Upper lobe of left lung (tissue), 6 donors: ENCODE measurements at regions not wholly inside any gene's neighbourhood (a gene's known extent, or its start where the extent isn't known, plus 50 kb on each side); places are given as distances from the start of the nearest gene placed in this dataset.

Source experiments
- ATAC-seq, 2 donors: fragments of 200-7000 bp; cut with Tn5 transposase; one replicate each; pipeline ENCODE4 v1.9.1; 2022; ENCODE audit warnings: mild to moderate bottlenecking in 2 of 2, moderate library complexity in 2 of 2; ENCODE audit not compliant: low FRiP score in 2 of 2
- DNase-seq, 2 donors: peaks; one replicate each; pipeline ENCODE4 v3.0.0-alpha.2; 2019 to 2020
- H3K27ac ChIP-seq, 4 donors: fragments of 200-600 bp; sonication (generic); one replicate each; pipeline ENCODE4 v1.5.1; 2016 to 2019
- H3K27me3 ChIP-seq, 4 donors: fragments of 200-600 bp; sonication (generic); one replicate each; pipeline ENCODE4 v1.5.1; 2017 to 2019
- H3K36me3 ChIP-seq, 4 donors: fragments of 200-600 bp; sonication (generic); one replicate each; pipeline ENCODE4 v1.5.1; 2016 to 2019
- H3K4me1 ChIP-seq, 4 donors: fragments of 200-600 bp; sonication (generic); one replicate each; pipeline ENCODE4 v1.5.1; 2018 to 2019
- H3K4me3 ChIP-seq, 4 donors: fragments of 200-600 bp; sonication (generic); one replicate each; pipeline ENCODE4 v1.5.1; 2017 to 2019; ENCODE audit warnings: mild to moderate bottlenecking in 2 of 4, moderate library complexity in 1 of 4
- H3K9me3 ChIP-seq, 4 donors: fragments of 200-600 bp; sonication (generic); one replicate each; pipeline ENCODE4 v1.5.1; 2018 to 2019
- EP300 ChIP-seq, 4 donors: sonication (generic); formaldehyde crosslinking; IDR thresholded peaks; one replicate each; pipeline ENCODE4 v1.5.1; 2017; ENCODE audit warnings: antibody characterized with exemption in 4 of 4, control low read depth in 2 of 4
- POLR2A ChIP-seq, 4 donors: fragments of 450-650 bp; IDR thresholded peaks; one replicate each; pipeline ENCODE4 v1.5.1; 2016 to 2017; ENCODE audit warnings: antibody characterized with exemption in 4 of 4, mild to moderate bottlenecking in 2 of 4
- POLR2AphosphoS5 ChIP-seq, 2 donors: sonication (generic); formaldehyde crosslinking; IDR thresholded peaks; one replicate each; pipeline ENCODE4 v1.5.1; 2017; ENCODE audit warnings: antibody characterized with exemption in 2 of 2
- WGBS, 2 donors: methylation state at CpG; one replicate each; pipeline ENCODE4 v1.1.5; 2017 to 2018; 5-methylcytosine and 5-hydroxymethylcytosine counted together
- TF ChIP-seq, protein P1 (sequence below), 6 experiments: fragments of 450-650 bp in 4 of 6; fragments of 200-600 bp in 2 of 6; sonication (generic) in 2 of 6; IDR thresholded peaks; one replicate each; pipeline ENCODE4 v1.5.1; 2016 to 2019; ENCODE audit warnings: antibody characterized with exemption in 6 of 6
- donor health status: DM: no; HTN: no; CAD: no; lungs with moderate emphysema.
- donor health status: DM: no; HTN: yes; CAD: no; lungs with severe emphysema.

DNA sequence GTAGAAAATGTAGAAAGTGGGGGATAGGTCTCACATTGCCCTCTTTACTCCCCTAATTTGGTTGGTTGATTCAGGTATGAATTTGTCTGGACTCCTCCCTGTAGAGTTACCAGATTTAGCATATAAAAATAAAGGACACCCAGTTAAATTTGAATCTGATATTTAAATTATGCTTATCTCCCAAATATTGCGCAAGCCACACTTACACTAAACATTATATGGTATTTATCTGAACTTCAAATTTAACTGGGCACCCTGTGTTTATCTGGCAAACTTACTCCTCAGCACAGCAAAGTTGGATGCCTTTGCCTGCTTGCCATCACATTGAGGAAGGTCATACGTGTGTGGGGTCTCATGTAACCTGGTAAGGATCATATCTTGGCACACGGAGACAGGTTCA lies 882.4 kb upstream of the FAM98A start:
- no peaks in the 10 kb centered on the region for H3K9me3 ChIP-seq
- ATAC-seq (no peak), DNase-seq (no peak)
- no peaks in the 10 kb centered on the region for H3K27me3 ChIP-seq
- H3K4me1 ChIP-seq, result no peaks in the 10 kb centered on the region
- no peak for TF ChIP-seq POLR2AphosphoS5 (IDR thresholded peaks at IDR 0.05)
- no peak for TF ChIP-seq EP300 (IDR thresholded peaks at IDR 0.05)
- TF ChIP-seq POLR2A (IDR thresholded peaks at IDR 0.05), result no peak
- TF ChIP-seq, protein P1, sequence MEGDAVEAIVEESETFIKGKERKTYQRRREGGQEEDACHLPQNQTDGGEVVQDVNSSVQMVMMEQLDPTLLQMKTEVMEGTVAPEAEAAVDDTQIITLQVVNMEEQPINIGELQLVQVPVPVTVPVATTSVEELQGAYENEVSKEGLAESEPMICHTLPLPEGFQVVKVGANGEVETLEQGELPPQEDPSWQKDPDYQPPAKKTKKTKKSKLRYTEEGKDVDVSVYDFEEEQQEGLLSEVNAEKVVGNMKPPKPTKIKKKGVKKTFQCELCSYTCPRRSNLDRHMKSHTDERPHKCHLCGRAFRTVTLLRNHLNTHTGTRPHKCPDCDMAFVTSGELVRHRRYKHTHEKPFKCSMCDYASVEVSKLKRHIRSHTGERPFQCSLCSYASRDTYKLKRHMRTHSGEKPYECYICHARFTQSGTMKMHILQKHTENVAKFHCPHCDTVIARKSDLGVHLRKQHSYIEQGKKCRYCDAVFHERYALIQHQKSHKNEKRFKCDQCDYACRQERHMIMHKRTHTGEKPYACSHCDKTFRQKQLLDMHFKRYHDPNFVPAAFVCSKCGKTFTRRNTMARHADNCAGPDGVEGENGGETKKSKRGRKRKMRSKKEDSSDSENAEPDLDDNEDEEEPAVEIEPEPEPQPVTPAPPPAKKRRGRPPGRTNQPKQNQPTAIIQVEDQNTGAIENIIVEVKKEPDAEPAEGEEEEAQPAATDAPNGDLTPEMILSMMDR (IDR thresholded peaks at IDR 0.05), result no peak
- 86 to 100% methylated on average over 3 of the region's 3 CpGs for WGBS, 2 donors
- no peak overlapping the region for H3K4me3 ChIP-seq
- H3K27ac ChIP-seq, result no peak overlapping the region
- no peaks in the 10 kb centered on the region for H3K36me3 ChIP-seq

DNA sequence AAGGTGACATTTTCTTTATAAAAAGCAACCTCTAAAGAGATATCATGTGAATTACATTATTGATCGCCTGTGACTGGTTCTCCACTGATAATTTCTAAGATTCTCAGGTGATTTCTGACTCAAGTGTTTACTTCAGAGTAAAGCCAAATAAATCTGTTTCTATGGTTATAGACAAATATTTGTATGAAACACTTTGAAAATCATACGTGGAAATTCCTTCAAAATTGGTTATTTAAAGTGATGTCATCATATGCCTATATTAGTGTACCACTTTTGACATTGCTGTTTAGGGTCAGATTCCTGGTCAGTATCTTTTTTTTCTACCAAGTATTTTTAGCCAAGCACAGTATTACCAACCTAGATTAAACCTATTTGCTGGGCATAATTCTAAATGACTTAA lies 881.3 kb upstream of the FAM98A start:
- H3K27me3 ChIP-seq, result no peaks in the 10 kb centered on the region
- DNase-seq (no peak), ATAC-seq (no peak)
- WGBS, 2 donors, result 70 to 76% methylated on average over 2 of the region's 2 CpGs
- H3K36me3 ChIP-seq, result no peaks in the 10 kb centered on the region
- no peaks in the 10 kb centered on the region for H3K4me1 ChIP-seq
- no peaks in the 10 kb centered on the region for H3K9me3 ChIP-seq
- no peak overlapping the region for H3K27ac ChIP-seq
- TF ChIP-seq POLR2AphosphoS5 (IDR thresholded peaks at IDR 0.05) (no peak), POLR2A (IDR thresholded peaks at IDR 0.05) (no peak), EP300 (IDR thresholded peaks at IDR 0.05) (no peak)
- TF ChIP-seq, protein P1 (IDR thresholded peaks at IDR 0.05), result no peak
- no peak overlapping the region for H3K4me3 ChIP-seq

- no peak overlapping the region for H3K27ac ChIP-seq
- ATAC-seq (no peak), DNase-seq (no peak)
- TF ChIP-seq, protein P1 (IDR thresholded peaks at IDR 0.05), result no peak
- TF ChIP-seq POLR2A (IDR thresholded peaks at IDR 0.05), result no peak
- TF ChIP-seq POLR2AphosphoS5 (IDR thresholded peaks at IDR 0.05), result no peak
- no peak for TF ChIP-seq EP300 (IDR thresholded peaks at IDR 0.05)
- H3K9me3 ChIP-seq, result no peaks in the 10 kb centered on the region
- 20 to 31% methylated on average over 1 of the region's 1 CpG for WGBS, 2 donors
- no peaks in the 10 kb centered on the region for H3K27me3 ChIP-seq
- H3K36me3 ChIP-seq, result no peaks in the 10 kb centered on the region
- H3K4me3 ChIP-seq, result no peak overlapping the region
- no peaks in the 10 kb centered on the region for H3K4me1 ChIP-seq
Observed at GRCh38 chr2:34475156-34475555, 876.1 kb upstream of the FAM98A start.

- no peaks in the 10 kb centered on the region for H3K36me3 ChIP-seq
- no peaks in the 10 kb centered on the region for H3K9me3 ChIP-seq
- DNase-seq (no peak), ATAC-seq (no peak)
- WGBS, 2 donors, result 63 to 86% methylated on average over 1 of the region's 1 CpG
- H3K27me3 ChIP-seq, result no peaks in the 10 kb centered on the region
- H3K4me1 ChIP-seq, result no peaks in the 10 kb centered on the region
- H3K4me3 ChIP-seq, result no peak overlapping the region
- no peak overlapping the region for H3K27ac ChIP-seq
- TF ChIP-seq POLR2A (IDR thresholded peaks at IDR 0.05) (no peak), EP300 (IDR thresholded peaks at IDR 0.05) (no peak), POLR2AphosphoS5 (IDR thresholded peaks at IDR 0.05) (no peak)
- TF ChIP-seq, protein P1 (IDR thresholded peaks at IDR 0.05), result no peak
Observed at GRCh38 chr2:34474646-34475045, 875.5 kb upstream of the FAM98A start.

GRCh38 chr2:34447097-34447496 lies 848.0 kb upstream of the FAM98A start:
- TF ChIP-seq POLR2AphosphoS5 (IDR thresholded peaks at IDR 0.05) (no peak), EP300 (IDR thresholded peaks at IDR 0.05) (no peak), POLR2A (IDR thresholded peaks at IDR 0.05) (no peak)
- TF ChIP-seq, protein P1 (IDR thresholded peaks at IDR 0.05), result no peak
- Histone ChIP-seq H3K27ac (no peak overlapping the region), H3K4me1 (no peaks in the 10 kb centered on the region), H3K27me3 (no peaks in the 10 kb centered on the region), H3K9me3 (peaks cover 4 to 12% (median 9%) of the 10 kb centered on the region in 4 donors), H3K4me3 (no peak overlapping the region), H3K36me3 (no peaks in the 10 kb centered on the region)
- ATAC-seq, result no peak
- no peak for DNase-seq
